ENCODE measurements at regions not wholly inside any gene's neighbourhood (a gene's known extent, or its start where the extent isn't known, plus 50 kb on each side); places are given as distances from the start of the nearest gene placed in this dataset.
"Not testable (repeated sequence)": the region's sequence is repeated elsewhere in the genome, so short reads cannot be mapped to it uniquely, and the experiment has no call there.

- no peak for DNase-seq (ENCODE audit: low read depth in 2 of 2)
Observed at GRCh38 chr7:153628406-153628805, 423.8 kb upstream of the DPP6 start.

DNA sequence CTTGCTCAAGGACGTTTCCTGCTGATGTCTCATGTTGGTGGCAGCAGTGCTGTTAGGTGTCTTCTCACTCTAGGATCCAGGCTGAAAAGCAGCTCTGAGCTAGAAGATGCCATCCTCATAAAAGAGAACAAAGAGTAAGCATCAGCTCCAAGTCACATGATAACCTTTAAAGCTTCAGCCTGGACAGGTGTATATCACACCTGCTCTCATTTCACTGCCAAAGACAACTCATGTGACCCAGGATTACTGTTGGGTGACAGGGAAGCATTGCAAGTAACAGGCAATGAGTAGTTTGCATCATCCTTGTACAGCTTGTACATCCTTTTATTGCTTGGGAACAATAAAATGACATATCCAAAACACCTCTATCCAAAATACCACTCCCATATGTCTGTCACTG, 423.4 kb upstream of the DPP6 start:
- DNase-seq (ENCODE audit: low read depth in 2 of 2): no peak

DNA sequence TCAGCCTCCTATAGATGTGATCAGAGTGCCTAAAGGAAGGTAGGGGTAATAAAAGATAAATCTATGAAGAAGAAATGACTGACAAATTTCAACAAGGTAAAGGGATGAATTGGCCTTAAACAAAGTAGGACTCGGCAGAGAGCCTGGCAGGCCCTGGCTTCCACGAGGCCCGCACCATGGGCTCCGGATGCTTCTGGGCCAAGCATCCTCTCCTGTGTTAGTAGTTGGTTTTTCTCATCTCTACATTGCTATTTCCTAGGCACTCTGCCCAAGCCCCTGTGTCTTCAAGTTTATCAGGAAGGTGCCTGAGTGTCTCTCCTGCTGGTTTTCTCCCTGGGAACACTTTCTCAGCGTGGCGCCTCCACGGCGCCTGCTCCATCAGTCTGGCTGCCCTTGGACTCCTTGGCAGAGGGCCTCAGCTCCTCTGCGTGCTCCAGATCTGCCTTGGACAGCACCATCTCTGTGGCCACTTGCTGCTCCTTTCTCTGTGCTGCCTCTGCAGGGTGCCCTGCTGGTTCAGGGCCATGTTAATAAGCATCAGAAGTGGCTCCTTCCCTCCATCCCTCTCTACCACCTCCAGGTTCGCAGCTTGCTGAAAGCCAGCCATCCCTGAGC, 413.3 kb upstream of the DPP6 start:
- no peak for DNase-seq (ENCODE audit: low read depth in 2 of 2)

- no peak for DNase-seq (ENCODE audit: low read depth in 2 of 2)
Observed at GRCh38 chr7:153640586-153640985, 411.6 kb upstream of the DPP6 start.

GRCh38 chr7:153641199-153641598, 411.0 kb upstream of the DPP6 start:
- DNase-seq (ENCODE audit: low read depth in 2 of 2): no peak

- no peak for DNase-seq (ENCODE audit: low read depth in 2 of 2)
Observed at GRCh38 chr7:153642989-153643388, 409.2 kb upstream of the DPP6 start.

DNA sequence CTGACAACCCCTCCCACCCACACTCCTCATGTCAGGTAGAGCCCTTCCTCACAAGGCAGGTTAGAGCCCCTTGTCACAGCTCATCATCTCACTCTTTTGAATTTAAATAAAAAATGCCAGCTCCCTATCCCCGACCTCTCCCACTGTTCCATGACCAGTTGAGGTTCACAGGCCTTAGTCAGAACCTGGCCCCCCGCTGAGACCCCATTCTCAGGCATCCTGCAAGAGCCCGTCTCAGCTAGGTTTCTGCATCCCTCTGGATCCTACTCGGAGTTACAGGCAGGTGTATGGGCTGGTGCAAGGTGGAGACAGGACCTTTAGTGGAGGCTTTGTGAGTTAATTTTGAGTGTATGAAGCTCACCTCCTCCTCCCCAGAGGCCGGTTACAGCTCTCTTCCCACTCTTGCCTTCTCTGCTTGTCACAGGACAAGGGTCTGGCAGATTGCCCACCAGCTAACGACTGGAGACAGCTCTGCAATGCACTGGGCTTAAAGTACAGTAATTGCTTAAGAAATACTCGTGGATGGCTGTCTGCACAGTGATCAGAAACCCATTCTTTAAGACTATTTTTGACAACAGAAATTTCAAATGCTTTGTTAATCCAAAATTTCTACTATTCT, 394.9 kb upstream of the DPP6 start:
- no peak for DNase-seq (ENCODE audit: low read depth in 2 of 2)

GRCh38 chr7:153675131-153675530, 377.1 kb upstream of the DPP6 start:
- DNase-seq (ENCODE audit: low read depth in 2 of 2): no peak

- no peak for DNase-seq (ENCODE audit: low read depth in 2 of 2)
Observed at GRCh38 chr7:153682628-153683027, 369.6 kb upstream of the DPP6 start.

- no peak for DNase-seq (ENCODE audit: low read depth in 2 of 2)
Observed at GRCh38 chr7:153696242-153696641, 356.0 kb upstream of the DPP6 start.

- no peak for DNase-seq (ENCODE audit: low read depth in 2 of 2)
Observed at GRCh38 chr7:153698046-153698445, 354.2 kb upstream of the DPP6 start.

GRCh38 chr7:153701678-153702077, 350.5 kb upstream of the DPP6 start:
- no peak for DNase-seq (ENCODE audit: low read depth in 2 of 2)

GRCh38 chr7:153723892-153724291, 328.3 kb upstream of the DPP6 start:
- DNase-seq (ENCODE audit: low read depth in 2 of 2): not testable (repeated sequence)

GRCh38 chr7:153731504-153731903, 320.7 kb upstream of the DPP6 start:
- DNase-seq (ENCODE audit: low read depth in 2 of 2): not testable (repeated sequence)

DNA sequence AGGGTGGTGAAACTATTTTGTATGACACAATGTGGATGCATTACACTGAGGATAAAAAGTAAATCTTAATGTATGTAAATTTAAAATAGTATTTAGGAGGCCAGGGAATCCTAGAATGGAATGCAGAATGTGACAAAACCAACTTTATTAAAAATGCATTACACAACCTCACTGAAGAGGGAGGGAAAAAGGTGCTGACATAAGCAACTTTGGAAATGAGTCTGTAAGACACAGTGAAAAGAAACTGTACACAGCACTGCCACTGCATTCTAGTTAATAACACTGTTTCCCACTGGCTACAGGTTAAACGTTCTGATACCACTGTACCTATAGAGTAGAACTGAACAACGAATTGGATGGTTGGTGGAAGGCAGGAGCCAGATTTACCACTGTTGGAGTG, 308.8 kb upstream of the DPP6 start:
- DNase-seq (ENCODE audit: low read depth in 2 of 2): not testable (repeated sequence)

- not testable (repeated sequence) for DNase-seq (ENCODE audit: low read depth in 2 of 2)
Observed at GRCh38 chr7:153747969-153748368, 304.2 kb upstream of the DPP6 start.

DNA sequence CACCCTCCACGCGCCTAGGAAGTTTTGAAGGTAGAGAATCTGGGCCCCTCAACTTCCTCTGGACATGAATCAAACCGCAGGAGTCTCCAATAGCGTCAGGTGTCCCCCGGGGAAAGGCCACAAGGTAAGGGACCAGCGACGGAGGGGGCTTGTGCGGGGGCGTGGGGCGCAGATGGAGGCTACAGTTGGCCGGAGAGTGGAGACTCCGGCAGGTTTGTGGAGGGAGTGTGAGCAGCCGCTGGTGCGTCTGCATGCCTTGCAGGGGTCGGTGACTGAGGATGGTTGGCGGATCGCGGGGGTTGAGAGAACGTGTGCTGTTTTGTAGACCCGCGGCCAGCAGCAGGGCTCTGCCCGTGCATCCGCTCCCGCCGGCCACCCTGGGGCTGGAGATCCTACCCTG, 303.3 kb upstream of the DPP6 start:
- not testable (repeated sequence) for DNase-seq (ENCODE audit: low read depth in 2 of 2)

DNA sequence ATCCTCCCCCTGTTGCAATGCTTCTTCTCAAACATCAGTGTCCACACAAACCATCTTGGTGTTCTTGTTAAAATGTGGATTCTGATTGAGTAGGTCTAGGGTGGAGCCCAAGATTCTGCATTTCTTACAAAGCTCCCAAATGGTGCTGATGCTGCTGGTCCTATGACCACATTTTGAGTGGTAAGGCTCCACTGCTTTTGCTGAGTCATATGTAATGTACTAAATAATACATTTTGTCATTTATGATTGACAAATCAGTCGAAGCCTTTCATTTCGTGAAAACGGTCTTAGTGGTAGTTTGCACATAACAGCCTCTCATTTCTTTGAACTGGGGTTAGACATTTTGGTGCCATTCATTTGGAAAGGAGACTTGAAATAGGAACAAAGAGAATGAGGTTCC, 286.3 kb upstream of the DPP6 start:
- not testable (repeated sequence) for DNase-seq (ENCODE audit: low read depth in 2 of 2)

DNA sequence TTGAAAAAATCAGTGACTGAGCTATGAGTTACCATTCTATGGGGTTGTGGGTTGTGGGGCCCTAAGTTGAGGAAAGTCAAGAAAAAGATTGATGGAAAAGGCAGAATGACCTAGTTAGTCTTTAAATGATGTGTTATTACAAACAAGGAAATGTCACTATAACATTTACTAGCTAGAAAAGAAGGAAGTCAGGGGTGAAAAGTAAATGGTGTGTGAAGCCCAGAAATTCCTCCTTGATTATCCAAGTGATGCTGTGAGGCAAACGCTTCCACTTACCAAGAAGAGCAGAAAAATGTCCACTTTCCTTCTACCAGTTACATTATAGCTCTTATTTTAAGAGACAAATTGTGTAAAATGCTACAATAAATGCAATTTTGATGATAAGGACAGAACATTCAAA, 285.3 kb upstream of the DPP6 start:
- DNase-seq (ENCODE audit: low read depth in 2 of 2): not testable (repeated sequence)

GRCh38 chr7:153772966-153773365, 279.2 kb upstream of the DPP6 start:
- DNase-seq (ENCODE audit: low read depth in 2 of 2): no peak

DNA sequence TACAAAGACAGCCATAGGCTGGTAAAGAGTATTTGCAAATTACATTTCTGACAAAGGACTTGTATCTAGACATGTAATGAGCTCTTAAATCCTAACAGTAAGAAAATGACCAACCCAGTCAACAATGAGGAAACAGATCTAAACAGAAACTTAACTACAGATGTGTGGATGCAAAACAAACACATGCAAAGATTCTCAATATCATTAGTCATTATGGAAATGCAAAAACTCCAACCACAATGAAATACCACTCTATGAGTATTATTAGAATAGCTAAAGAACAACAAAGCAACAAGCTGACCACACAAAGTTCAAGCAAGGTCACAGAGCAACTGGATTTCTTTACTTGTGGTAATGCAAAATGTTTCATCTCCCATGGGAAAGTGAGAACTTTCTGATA, 275.3 kb upstream of the DPP6 start:
- DNase-seq (ENCODE audit: low read depth in 2 of 2): not testable (repeated sequence)

DNA sequence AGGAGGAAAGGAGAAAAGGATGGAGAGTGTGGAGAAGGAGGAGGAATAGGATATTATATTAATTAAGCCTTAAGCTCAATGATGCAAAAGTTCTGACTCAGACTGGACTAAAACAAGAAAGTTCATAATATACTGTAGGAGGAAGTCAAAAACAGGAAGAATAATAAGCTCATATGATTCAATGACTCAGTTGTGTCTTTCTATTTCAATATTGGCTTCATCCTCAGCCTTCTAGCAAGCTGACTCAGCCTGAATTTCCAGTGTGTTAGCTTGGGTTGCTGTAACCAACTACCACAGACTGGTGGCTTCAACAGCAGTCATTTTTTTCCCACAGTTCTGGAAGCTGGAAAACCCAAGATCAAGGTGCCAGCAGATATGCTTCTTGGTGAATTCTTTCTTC, 254.8 kb upstream of the DPP6 start:
- not testable (repeated sequence) for DNase-seq (ENCODE audit: low read depth in 2 of 2)

DNA sequence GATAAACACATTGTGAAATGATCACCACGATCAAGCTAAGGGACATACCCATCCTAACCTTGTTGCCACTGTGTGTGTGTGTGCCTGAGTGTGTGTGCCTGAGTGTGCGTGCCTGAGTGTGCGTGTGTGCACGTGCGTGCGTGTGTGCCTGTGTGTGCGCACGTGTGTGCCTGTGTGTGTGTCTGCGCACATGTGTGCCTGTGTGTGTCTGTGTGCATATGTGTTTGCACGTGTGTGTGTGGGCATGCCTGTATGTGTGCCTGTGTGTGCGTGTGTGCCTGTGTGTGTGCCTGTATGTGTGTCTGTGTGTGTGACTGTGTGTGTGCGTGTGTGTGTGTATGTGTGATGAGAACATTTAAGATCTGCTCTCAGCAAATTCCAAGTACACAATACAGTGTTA, 244.1 kb upstream of the DPP6 start:
- no peak for DNase-seq (ENCODE audit: low read depth in 2 of 2)

GRCh38 chr7:153829525-153829924, 222.7 kb upstream of the DPP6 start:
- DNase-seq (ENCODE audit: low read depth in 2 of 2): no peak
